Right lobe of liver (tissue), 4 donors: ENCODE measurements at regions not wholly inside any gene's neighbourhood (a gene's known extent, or its start where the extent isn't known, plus 50 kb on each side); places are given as distances from the start of the nearest gene placed in this dataset.

Source experiments
- POLR2A ChIP-seq: fragments of 450-650 bp; IDR thresholded peaks from one replicate; pipeline ENCODE4 v1.6.1; 2017; ENCODE audit warnings: antibody characterized with exemption, mild to moderate bottlenecking
- TF ChIP-seq, protein P1 (sequence below), 4 donors: fragments of 200-600 bp in 3 of 4; fragments of 450-650 bp in 1 of 4; IDR thresholded peaks; one replicate each; pipeline versions ENCODE4 v1.5.1 to v1.8.0; 2016 to 2022; ENCODE audit warnings: antibody characterized with exemption in 4 of 4, mild to moderate bottlenecking in 2 of 4
- donor health status: DM: no; HTN: no; CAD: no.
- donor health status: DM: no; HTN: no; CAD: no.
- donor health status: DM: no; HTN: yes; CAD: no.

DNA sequence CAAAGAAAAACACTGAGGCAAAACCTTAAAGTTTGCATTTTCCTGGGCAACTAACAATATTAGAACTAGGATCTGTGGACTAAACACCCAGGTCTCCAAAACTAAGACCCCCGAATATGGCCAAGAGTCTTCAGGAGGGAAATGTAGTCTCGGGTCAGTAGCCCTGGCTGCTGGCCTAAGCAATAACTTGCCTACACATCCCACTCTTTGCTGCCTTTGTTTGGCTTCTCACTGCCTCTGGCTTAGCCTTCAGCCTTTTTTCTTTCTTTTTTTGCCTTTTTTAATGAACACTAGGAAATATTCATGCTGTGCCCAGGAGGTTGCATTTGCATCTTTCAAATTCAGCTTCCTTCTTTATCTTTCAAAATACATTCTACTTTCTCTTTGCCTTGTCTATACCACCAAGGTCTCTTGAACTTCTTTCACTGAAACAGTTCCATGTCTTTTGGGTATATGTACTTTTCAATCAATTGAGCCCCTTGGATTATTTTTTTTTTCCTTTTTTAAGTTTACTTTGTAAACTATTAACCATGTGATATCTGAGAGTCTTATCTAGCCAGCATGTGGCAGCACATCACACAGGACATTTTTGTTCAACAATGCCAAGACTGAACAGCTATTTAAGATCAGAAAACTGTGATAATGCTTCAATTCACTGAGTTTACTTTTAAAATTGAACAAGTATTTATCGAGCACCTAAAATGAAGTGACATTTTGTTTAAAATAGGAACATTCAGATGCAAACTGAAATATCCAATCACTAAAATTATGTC lies 165.0 kb upstream of the TRPC6 start:
- TF ChIP-seq, protein P1, sequence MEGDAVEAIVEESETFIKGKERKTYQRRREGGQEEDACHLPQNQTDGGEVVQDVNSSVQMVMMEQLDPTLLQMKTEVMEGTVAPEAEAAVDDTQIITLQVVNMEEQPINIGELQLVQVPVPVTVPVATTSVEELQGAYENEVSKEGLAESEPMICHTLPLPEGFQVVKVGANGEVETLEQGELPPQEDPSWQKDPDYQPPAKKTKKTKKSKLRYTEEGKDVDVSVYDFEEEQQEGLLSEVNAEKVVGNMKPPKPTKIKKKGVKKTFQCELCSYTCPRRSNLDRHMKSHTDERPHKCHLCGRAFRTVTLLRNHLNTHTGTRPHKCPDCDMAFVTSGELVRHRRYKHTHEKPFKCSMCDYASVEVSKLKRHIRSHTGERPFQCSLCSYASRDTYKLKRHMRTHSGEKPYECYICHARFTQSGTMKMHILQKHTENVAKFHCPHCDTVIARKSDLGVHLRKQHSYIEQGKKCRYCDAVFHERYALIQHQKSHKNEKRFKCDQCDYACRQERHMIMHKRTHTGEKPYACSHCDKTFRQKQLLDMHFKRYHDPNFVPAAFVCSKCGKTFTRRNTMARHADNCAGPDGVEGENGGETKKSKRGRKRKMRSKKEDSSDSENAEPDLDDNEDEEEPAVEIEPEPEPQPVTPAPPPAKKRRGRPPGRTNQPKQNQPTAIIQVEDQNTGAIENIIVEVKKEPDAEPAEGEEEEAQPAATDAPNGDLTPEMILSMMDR (IDR thresholded peaks at IDR 0.05): no peak
- no peak for TF ChIP-seq POLR2A
